Left lung (tissue), 4 donors: ENCODE measurements at regions not wholly inside any gene's neighbourhood (a gene's known extent, or its start where the extent isn't known, plus 50 kb on each side); places are given as distances from the start of the nearest gene placed in this dataset.

Source experiments
- ATAC-seq: fragments of 200-7000 bp; cut with Tn5 transposase; one replicate; pipeline ENCODE4 v1.9.1; 2020; ENCODE audit warnings: moderate library complexity
- DNase-seq, 4 donors: peaks; one replicate each; pipeline ENCODE4 v3.0.0-alpha.2; 2013 to 2020
- H3K27ac ChIP-seq, 2 donors: fragments of 200-600 bp; sonication (generic) in 1 of 2; one replicate each; pipeline versions ENCODE4 v1.5.0 to v1.8.0; 2020 to 2021
- H3K27me3 ChIP-seq, 2 donors: fragments of 200-600 bp; sonication (generic) in 1 of 2; one replicate each; pipeline versions ENCODE4 v1.5.0 to v1.8.0; 2020 to 2021
- H3K36me3 ChIP-seq, 2 donors: fragments of 200-600 bp; sonication (generic) in 1 of 2; one replicate each; pipeline versions ENCODE4 v1.5.0 to v1.8.0; 2020 to 2021
- H3K4me1 ChIP-seq, 2 donors: fragments of 200-600 bp; one replicate each; pipeline ENCODE4 v1.8.0; 2021
- H3K4me3 ChIP-seq, 2 donors: fragments of 200-600 bp; sonication (generic) in 1 of 2; one replicate each; pipeline versions ENCODE4 v1.5.0 to v1.8.0; 2020 to 2021; ENCODE audit warnings: mild to moderate bottlenecking in 1 of 2
- H3K9me3 ChIP-seq, 2 donors: fragments of 200-600 bp; sonication (generic) in 1 of 2; one replicate each; pipeline versions ENCODE4 v1.5.0 to v1.8.0; 2020 to 2021
- CTCF ChIP-seq, 2 donors: fragments of 200-600 bp; sonication (generic) in 1 of 2; IDR thresholded peaks; one replicate each; pipeline versions ENCODE4 v1.5.0 to v1.8.0; 2021; ENCODE audit warnings: antibody characterized with exemption in 2 of 2
- intact Hi-C, 2 donors: fragments of 100-400 bp; cut with DNase I; formaldehyde crosslinking; loops; one replicate each; pipeline versions ENCODE4 v1.11.2 to v1.14.2; 2022
- donor health status: DM: no; HTN: yes; CAD: no.
- donor health status: DM: no; HTN: no; CAD: no.

GRCh38 chr5:86155796-86156195 is 461.9 kb upstream of the COX7C start:
- Histone ChIP-seq H3K36me3 (no peaks in the 10 kb centered on the region), H3K27ac (no peak overlapping the region), H3K9me3 (no peaks in the 10 kb centered on the region), H3K4me1 (no peaks in the 10 kb centered on the region), H3K27me3 (no peaks in the 10 kb centered on the region), H3K4me3 (no peak overlapping the region)
- no peak for TF ChIP-seq CTCF (IDR thresholded peaks at IDR 0.05)
- intact Hi-C loops, result no loop called here
- DNase-seq (peak in 2 of 4 donors; percentile 3), ATAC-seq (no peak)

- no peak for TF ChIP-seq CTCF (IDR thresholded peaks at IDR 0.05)
- intact Hi-C loops, result no loop called here
- no peak overlapping the region for H3K27ac ChIP-seq
- H3K4me3 ChIP-seq, result no peak overlapping the region
- H3K36me3 ChIP-seq, result no peaks in the 10 kb centered on the region
- DNase-seq (no peak), ATAC-seq (no peak)
- H3K4me1 ChIP-seq, result no peaks in the 10 kb centered on the region
- no peaks in the 10 kb centered on the region for H3K27me3 ChIP-seq
- no peaks in the 10 kb centered on the region for H3K9me3 ChIP-seq
These were observed 447.5 kb upstream of the COX7C start for GRCh38 chr5:86170194-86170593.

- H3K4me1 ChIP-seq, result no peaks in the 10 kb centered on the region
- H3K27me3 ChIP-seq, result no peaks in the 10 kb centered on the region
- H3K36me3 ChIP-seq, result no peaks in the 10 kb centered on the region
- H3K4me3 ChIP-seq, result no peak overlapping the region
- no peak for TF ChIP-seq CTCF (IDR thresholded peaks at IDR 0.05)
- no peaks in the 10 kb centered on the region for H3K9me3 ChIP-seq
- ATAC-seq, result peak; percentile 65
- H3K27ac ChIP-seq, result no peak overlapping the region
- intact Hi-C loops, result no loop called here
- DNase-seq, result no peak
These were observed 442.5 kb upstream of the COX7C start for GRCh38 chr5:86175224-86175623.

- H3K4me3 ChIP-seq, result no peak overlapping the region
These were observed 418.5 kb upstream of the COX7C start for GRCh38 chr5:86199287-86199686.

GRCh38 chr5:86228147-86228546 is 389.6 kb upstream of the COX7C start:
- no peaks in the 10 kb centered on the region for H3K27me3 ChIP-seq
- peaks cover 0 to 4% of the 10 kb centered on the region in 2 donors for H3K9me3 ChIP-seq
- no peaks in the 10 kb centered on the region for H3K4me1 ChIP-seq
- intact Hi-C loops, result no loop called here
- no peak for TF ChIP-seq CTCF (IDR thresholded peaks at IDR 0.05)
- no peaks in the 10 kb centered on the region for H3K36me3 ChIP-seq
- no peak for ATAC-seq
- no peak overlapping the region for H3K4me3 ChIP-seq
- DNase-seq, result no peak
- no peak overlapping the region for H3K27ac ChIP-seq

More at GRCh38 chr5:86199287-86199686, 418.5 kb upstream of the COX7C start:
- no peak for TF ChIP-seq CTCF (IDR thresholded peaks at IDR 0.05)
- no peak for ATAC-seq
- no peaks in the 10 kb centered on the region for H3K27me3 ChIP-seq
- no peak for DNase-seq
- H3K36me3 ChIP-seq, result no peaks in the 10 kb centered on the region
- intact Hi-C loops, result no loop called here
- H3K27ac ChIP-seq, result no peak overlapping the region
- no peaks in the 10 kb centered on the region for H3K4me1 ChIP-seq
- H3K9me3 ChIP-seq, result no peaks in the 10 kb centered on the region
